GM23338 (cell line): ENCODE measurements at regions not wholly inside any gene's neighbourhood (a gene's known extent, or its start where the extent isn't known, plus 50 kb on each side); places are given as distances from the start of the nearest gene placed in this dataset.

Experiments used
- CREB1 ChIP-seq: fragments of 250-450 bp; sonication (Bioruptor Pico); IDR thresholded peaks from 2 replicates; pipeline ENCODE4 v1.5.0; 2020; ENCODE audit warnings: low read depth, mild to moderate bottlenecking, moderate library complexity
- CTCF ChIP-seq, 2 experiments: fragments of 200-600 bp in 1 of 2; sonication (generic) in 1 of 2; conservative IDR thresholded peaks; 2 replicates each; pipeline versions ENCODE4 v1.5.1 to v1.6.1; 2016 to 2017; ENCODE audit warnings: antibody characterized with exemption in 2 of 2, low read depth in 2 of 2, mild to moderate bottlenecking in 2 of 2, moderate library complexity in 1 of 2
- ETS1 ChIP-seq: IDR thresholded peaks from 2 replicates; pipeline ENCODE4 v1.6.1; 2016; ENCODE audit warnings: antibody characterized with exemption
- EZH2 ChIP-seq: fragments of 200-600 bp; sonication (generic); IDR thresholded peaks from one replicate; pipeline ENCODE4 v1.8.0; 2017; ENCODE audit warnings: antibody characterized with exemption, mild to moderate bottlenecking, low read depth; ENCODE audit not compliant: unreplicated experiment
- EZH2phosphoT487 ChIP-seq: fragments of 200-600 bp; sonication (generic); IDR thresholded peaks from one replicate; pipeline ENCODE4 v1.8.1; 2018; ENCODE audit warnings: antibody characterized with exemption; ENCODE audit not compliant: unreplicated experiment
- POLR2AphosphoS5 ChIP-seq: IDR thresholded peaks from 2 replicates; pipeline ENCODE4 v1.6.1; 2016; ENCODE audit warnings: antibody characterized with exemption, low read depth
- REST ChIP-seq: IDR thresholded peaks from one replicate; pipeline ENCODE4 v1.6.1; 2018; ENCODE audit warnings: antibody characterized with exemption; ENCODE audit not compliant: unreplicated experiment
- STAT1 ChIP-seq: IDR thresholded peaks from one replicate; pipeline ENCODE4 v1.6.1; 2016; ENCODE audit warnings: antibody characterized with exemption; ENCODE audit not compliant: unreplicated experiment
- ZNF331 ChIP-seq: fragments of 250-450 bp; sonication (Bioruptor Pico); IDR thresholded peaks from 2 replicates; pipeline ENCODE4 v1.5.0; 2020; ENCODE audit warnings: low read depth, mild to moderate bottlenecking, moderate library complexity

- TF ChIP-seq POLR2AphosphoS5 (no peak), CTCF (conservative IDR thresholded peaks at IDR 0.05; ENCODE audit: low read depth in 2 of 2) (no peak), EZH2phosphoT487 (no peak), REST (no peak), EZH2 (no peak), STAT1 (no peak), CREB1 (no peak), ETS1 (no peak), ZNF331 (CRISPR knock-in tag) (no peak)
These were observed 131.5 kb upstream of the MEIS1 start for GRCh38 chr2:66303471-66303870.
